GM19397 (cell line): ENCODE measurements at regions not wholly inside any gene's neighbourhood (a gene's known extent, or its start where the extent isn't known, plus 50 kb on each side); places are given as distances from the start of the nearest gene placed in this dataset.

Source experiments
- ATAC-seq: cut with Tn5 transposase; IDR thresholded peaks from one replicate; pipeline ENCODE4 v1.9.1; 2021; ENCODE audit warnings: mild to moderate bottlenecking, moderate library complexity; ENCODE audit not compliant: unreplicated experiment

- ATAC-seq: no peak
Measured at GRCh38 chr11:23232652-23233051, 372.4 kb upstream of the CCDC179 start.

DNA sequence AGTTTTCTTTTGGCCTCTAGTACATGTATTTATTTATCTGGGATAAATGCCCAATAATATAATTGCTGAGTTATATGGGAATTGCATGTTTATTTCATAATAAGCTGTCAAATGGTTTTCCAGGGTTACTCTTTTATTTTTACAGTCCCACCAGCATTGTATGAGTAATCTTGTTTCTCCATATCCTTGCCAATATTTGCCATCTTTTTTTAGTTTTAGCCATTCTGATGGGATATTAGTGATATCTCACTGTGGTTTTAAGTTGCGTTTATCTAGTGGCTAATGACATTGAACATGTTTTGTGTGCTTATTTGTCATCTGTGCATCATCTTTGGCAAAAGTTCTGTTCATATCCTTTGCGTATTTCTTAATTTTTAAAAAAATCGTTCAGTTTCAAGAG is 372.8 kb upstream of the CCDC179 start:
- ATAC-seq: no peak

DNA sequence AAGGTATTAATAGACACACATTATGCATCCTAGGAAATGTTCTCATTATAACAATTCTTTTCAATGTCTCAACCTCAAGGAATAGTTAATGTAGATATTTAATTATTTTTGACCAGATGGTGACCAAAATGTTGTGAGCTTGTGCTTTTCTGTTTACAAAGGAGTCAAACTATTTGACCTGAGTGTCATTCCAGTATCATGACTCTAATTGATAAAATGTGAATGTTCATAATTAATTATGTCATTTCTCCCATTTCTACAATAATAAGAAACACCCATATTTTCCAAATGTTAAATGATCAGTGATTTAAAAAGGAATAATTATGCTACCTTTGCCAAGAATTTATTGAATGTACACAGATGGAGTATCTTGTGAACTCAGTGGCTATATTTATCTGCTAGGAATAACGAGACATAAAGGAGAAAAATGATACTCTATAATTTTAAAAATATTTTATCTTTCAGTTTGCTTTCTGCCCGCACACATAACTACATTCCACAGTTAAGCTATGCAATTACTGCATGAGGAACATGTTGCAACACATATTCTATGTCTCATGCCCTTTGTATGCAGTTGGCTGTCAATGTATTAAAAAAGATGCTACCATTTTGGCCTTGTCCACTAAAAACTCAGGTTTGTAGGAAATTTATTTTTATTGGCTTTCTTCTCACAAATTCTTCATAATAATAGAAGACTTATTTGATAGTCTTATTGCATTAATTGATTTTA is 376.7 kb upstream of the CCDC179 start:
- no peak for ATAC-seq

GRCh38 chr11:23252426-23252825 is 392.2 kb upstream of the CCDC179 start:
- no peak for ATAC-seq

- ATAC-seq: no peak
Measured at GRCh38 chr11:23257088-23257487, 396.8 kb upstream of the CCDC179 start.

DNA sequence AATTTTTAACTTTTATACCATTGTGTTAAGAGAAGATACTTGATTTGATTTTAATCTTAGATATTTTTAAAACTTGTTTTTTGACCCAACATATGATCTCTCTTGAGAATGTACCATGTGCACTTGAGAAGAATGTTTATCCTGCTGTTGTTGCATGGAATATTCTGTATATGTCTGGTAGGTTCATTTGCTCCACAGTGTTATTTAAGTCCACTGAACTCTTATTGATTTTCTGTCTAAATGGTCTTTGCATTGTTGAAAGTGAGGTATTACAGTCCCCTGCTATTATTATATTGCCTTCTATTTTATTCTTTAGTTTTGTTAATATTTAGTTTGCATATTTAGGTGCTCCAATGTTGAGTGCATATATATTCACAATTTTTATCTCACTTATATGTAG is 397.3 kb upstream of the CCDC179 start:
- ATAC-seq: no peak

- ATAC-seq: no peak
Measured at GRCh38 chr11:23263466-23263865, 403.2 kb upstream of the CCDC179 start.

DNA sequence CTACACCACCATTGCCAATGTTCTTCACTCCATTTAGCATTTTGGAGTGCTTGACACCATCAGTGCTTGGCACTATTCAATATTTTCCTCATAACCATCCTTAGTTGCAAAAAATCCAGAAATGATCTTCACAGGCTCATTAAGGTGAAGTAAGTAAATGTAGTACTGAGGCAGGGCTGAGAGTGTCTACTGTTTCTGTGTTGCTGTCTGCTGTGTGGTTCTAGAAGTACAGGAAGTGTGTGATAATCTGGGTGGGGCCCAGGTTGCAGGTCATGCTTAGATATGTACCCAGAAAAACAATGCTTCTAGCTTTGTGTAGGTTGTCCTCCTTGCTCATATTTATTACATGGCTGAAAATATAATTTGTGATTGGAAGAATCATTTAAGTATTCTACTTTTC is 411.8 kb upstream of the CCDC179 start:
- no peak for ATAC-seq

GRCh38 chr11:23278121-23278520 is 417.8 kb upstream of the CCDC179 start:
- ATAC-seq: no peak

DNA sequence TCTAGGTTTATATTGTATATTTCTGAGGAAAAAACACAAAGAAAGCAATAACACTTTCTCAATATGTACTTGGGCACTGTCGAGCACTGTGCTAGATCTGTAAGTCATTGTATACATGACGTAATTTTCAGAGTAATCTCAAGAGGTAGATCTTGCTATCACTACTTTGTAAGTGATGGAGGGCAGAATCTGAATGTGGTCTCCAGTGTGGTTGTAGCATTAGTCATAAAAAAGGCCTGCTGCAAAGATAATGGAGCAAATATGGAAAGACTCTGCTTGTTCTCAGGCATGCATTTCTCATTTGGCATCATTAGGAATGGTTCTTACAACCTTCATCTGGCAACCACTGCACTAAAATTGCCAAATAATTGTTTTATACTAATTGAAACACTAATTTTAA is 419.8 kb upstream of the CCDC179 start:
- ATAC-seq: no peak

DNA sequence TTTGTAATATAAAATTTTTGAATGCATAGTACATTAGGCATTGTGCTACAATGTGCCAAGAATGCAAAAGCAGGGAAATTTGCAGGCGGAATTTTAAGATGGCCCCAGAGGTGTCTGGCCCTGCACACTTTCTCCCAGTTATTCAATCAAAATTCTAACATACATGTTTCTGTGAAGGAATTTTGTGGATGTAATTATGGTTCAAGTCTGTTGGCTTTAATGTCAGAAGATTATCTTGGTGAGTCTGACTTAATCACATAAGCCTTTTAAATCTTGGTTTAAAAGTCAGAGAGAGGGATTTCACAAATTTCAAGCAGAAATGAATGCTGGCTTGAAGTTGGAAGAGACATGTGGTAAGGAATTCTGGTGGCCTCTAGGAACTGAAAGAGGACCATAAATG is 423.4 kb upstream of the CCDC179 start:
- ATAC-seq: no peak

GRCh38 chr11:23284631-23285030 is 424.4 kb upstream of the CCDC179 start:
- no peak for ATAC-seq

GRCh38 chr11:23288003-23288783 is 427.9 kb upstream of the CCDC179 start:
- ATAC-seq: no peak

DNA sequence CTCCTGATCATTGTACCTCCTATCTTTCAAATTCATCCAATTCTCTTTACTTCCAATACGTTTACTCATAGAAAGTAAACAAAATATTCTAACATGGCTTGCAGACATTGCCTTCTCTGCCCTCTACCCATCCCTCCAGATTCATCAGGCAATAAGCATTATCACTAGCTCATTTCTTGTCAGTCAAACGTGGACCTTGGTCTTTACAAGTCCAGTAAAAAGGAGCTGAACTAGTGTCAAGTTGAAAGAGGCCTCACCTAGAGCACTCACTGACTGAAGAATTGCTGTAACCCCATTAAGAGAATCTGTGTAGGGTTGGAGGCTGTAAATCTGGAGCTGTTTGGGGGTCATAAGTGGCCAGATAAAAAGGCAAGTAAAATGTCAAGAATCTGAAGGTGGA is 435.0 kb upstream of the CCDC179 start:
- ATAC-seq: no peak

- ATAC-seq: no peak
Measured at GRCh38 chr11:23308041-23308440, 447.8 kb upstream of the CCDC179 start.

GRCh38 chr11:23310276-23310675 is 450.0 kb upstream of the CCDC179 start:
- ATAC-seq: no peak

- no peak for ATAC-seq
Measured at GRCh38 chr11:23311986-23312940, 452.0 kb upstream of the CCDC179 start.

DNA sequence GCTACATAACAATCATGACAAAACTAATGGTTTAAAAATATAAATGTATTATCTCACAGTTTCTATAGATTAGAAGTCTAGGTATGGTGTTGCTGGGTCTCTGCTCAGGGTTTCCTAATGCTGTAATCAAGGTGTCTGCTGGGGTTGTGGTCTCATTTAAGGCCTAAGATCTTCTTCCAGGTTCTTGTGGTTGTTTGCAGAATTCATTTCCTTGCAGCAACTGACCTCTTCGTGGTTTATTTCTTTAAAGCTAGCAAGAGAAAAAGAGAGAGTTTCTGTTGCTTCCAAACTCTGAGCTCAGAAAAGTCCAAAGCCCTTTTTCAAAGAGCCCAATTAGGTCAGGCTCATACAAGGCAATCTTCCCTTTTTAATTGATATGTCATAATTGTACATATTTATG is 452.7 kb upstream of the CCDC179 start:
- no peak for ATAC-seq

DNA sequence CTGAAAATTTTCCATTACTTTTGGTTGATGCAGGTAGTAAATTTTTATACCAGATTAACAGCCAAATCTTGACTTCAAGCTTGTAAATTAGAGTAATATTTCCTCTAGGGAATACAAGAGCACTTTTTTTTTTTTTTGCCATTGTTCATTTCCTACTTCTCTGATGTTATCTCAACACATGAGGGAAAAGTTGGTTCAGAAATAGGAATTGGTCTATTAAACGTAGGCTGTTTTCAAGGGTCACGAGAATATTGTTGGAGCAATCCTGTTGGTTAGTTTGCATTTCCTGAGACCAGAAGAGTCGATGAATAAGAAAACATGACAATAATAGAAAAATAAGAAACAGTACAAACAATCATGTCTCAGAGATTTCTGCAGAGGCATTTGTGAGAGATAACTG is 453.9 kb upstream of the CCDC179 start:
- no peak for ATAC-seq

GRCh38 chr11:23315286-23315685 is 455.0 kb upstream of the CCDC179 start:
- no peak for ATAC-seq

DNA sequence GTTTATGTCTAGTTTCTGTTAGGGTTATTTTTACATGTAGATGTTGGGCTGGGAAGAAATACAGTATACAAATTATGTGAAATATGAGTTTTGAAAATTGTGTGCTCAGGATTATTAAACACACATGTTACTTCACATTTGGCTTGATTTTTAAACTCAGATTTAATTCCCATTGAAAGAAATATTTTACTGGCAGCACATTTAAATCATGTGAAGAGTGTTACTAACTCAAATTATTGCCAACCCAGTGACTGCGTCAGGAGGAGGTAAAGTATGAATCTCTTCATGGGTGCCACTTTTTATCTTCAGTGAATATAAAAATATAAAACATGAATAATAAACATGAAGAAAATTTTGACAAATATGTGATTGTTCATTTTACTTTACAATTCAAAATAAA is 457.5 kb upstream of the CCDC179 start:
- no peak for ATAC-seq
